ENCODE measurements at regions not wholly inside any gene's neighbourhood (a gene's known extent, or its start where the extent isn't known, plus 50 kb on each side); places are given as distances from the start of the nearest gene placed in this dataset.
"Not testable (repeated sequence)": the region's sequence is repeated elsewhere in the genome, so short reads cannot be mapped to it uniquely, and the experiment has no call there.

DNA sequence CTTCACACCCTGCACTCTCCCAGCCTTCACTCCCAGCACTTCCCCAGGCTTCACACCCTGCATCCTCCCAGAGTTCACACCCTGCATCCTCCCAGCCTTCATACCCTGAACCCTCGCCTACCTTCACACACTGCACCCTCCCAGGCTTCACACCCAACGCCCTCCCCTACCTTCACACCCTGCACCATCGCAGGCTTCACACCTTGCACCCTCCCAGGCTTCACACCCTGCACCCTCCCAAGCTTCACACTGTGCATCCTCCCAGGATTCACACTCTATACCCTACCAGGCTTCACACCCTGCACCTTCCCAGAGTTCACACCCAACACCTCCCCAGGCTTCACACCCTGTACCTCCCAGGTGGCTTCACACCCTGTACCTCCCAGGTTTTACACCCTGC lies 448.7 kb upstream of the MYT1L start:
- DNase-seq, result no peak

GRCh38 chr2:2777876-2778275 lies 446.8 kb upstream of the MYT1L start:
- no peak for DNase-seq

DNA sequence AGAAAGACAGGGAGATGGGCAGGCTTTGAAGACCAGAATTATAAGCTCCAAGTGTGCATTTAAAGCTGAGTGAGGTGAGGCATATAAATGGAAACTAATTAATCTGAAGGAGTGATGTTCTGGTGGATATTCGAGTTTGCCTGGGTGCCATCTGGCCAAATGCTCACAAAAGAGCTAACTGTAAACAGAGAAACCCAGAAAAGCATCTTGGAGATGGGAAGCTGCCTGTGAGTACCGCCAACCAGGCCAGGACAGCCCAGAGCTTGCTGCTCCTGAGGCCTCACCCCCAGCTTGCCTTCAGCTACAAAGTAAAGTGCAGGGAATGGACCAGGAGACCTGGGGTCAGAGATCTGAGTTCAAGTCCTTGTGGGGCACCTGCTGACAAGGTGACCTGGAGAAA lies 446.1 kb upstream of the MYT1L start:
- no peak for DNase-seq

GRCh38 chr2:2775018-2775417 lies 443.9 kb upstream of the MYT1L start:
- no peak for DNase-seq

DNA sequence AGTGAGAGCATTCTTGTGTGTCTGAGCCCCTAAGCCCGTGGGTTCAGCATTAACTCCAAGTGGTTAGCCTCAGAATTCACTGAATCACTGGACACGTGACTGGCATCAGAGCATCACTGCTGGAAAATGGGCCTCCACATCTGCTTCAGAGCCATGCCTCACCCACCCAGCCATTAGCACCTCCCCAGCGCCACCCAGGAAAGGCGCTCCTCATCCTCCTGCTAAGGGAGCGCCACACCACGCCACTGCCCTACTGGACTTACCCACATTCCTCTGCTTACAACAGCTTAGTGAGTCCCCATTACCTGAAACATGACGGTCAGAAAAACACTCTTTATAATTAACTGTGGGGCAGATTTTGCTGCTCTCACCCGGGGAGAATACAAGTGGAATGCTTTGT lies 442.6 kb upstream of the MYT1L start:
- DNase-seq, result no peak

- not testable (repeated sequence) for DNase-seq
Measured at GRCh38 chr2:2773080-2773479, 442.0 kb upstream of the MYT1L start.

DNA sequence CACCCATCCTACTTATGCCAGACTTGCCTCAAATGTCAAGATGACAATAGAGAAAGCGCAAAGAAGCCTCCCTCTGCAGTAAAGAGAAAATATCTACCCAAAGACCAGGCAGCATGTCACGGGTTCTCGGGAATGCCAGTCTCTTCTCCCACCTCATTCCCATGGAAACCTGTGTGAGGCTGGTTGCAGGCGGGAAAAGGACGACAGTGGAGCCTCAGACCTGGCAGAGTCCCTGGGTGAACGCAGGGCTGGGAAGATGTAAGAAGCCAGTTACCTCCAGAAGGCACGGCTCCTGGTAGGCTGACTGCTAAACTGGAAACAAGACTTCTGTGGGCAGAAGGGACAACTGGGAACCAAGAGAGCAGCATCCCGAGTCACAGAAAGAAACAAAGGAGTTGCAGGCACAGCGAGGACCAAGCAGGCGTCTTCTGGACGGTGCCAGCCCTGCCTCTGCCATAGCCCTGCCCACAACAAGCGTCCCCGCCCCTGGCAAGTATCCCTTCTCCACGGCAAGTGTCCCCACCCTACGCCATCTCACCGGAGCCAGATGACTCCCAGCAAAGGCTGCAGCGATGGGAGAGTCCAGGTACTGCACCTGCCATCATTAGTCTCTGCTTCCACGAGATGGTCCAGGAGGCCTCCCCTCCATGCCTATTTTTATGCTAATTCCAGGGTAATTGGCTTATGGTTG lies 440.8 kb upstream of the MYT1L start:
- DNase-seq, result no peak

- no peak for DNase-seq
Measured at GRCh38 chr2:2769481-2770431, 438.7 kb upstream of the MYT1L start.

- DNase-seq, result no peak
Measured at GRCh38 chr2:2768476-2768875, 437.4 kb upstream of the MYT1L start.

GRCh38 chr2:2767837-2768236 lies 436.8 kb upstream of the MYT1L start:
- no peak for DNase-seq

- DNase-seq, result no peak
Measured at GRCh38 chr2:2765839-2766495, 434.9 kb upstream of the MYT1L start.

GRCh38 chr2:2765176-2765800 lies 434.2 kb upstream of the MYT1L start:
- no peak for DNase-seq

- no peak for DNase-seq
Measured at GRCh38 chr2:2764739-2765138, 433.7 kb upstream of the MYT1L start.

- no peak for DNase-seq
Measured at GRCh38 chr2:2764001-2764355, 432.9 kb upstream of the MYT1L start.

- DNase-seq, result no peak
Measured at GRCh38 chr2:2763351-2764000, 432.4 kb upstream of the MYT1L start.

DNA sequence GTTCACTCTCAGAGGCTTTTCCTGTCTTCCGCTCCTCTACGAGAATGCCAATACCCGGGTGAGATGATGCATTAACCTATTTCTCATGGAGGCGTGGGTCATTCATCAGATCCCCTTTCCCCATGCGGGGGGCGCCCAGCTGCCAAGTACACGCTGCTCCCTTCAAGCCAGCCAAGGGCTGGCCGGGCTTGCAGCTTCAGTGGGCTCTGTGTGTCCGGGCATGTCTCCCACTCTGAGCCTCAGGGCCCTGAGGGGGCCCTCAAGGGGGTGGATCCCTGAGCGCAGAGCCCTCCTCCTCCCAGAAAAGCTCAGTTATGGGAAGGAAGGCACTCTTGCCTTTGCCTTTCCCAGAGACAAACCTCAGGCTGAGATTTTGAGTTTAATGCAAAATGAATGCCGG lies 431.8 kb upstream of the MYT1L start:
- no peak for DNase-seq

- DNase-seq, result no peak
Measured at GRCh38 chr2:2762166-2762908, 431.3 kb upstream of the MYT1L start.

- DNase-seq, result no peak
Measured at GRCh38 chr2:2758793-2759367, 427.8 kb upstream of the MYT1L start.

DNA sequence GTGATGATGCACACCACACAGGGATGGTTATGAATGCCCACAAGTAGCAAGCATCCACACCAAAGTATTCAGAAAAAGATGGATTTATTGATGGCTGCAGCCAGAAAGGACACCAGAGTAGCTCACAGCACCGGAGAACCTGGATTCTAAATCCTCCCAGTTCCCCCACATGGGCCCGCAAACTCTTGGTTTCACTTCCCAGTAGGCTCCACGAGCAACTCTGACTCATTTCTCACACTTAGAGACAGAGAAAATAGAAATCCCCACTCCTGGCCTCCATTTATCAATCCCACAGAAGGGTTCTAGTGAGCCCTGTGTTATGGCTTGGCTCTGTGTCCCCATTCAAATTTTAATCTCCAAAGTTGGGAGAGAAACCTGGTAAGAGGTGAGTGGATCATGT lies 426.7 kb upstream of the MYT1L start:
- DNase-seq, result no peak

GRCh38 chr2:2756886-2757285 lies 425.8 kb upstream of the MYT1L start:
- DNase-seq, result no peak

GRCh38 chr2:2755990-2756389 lies 424.9 kb upstream of the MYT1L start:
- DNase-seq, result no peak

GRCh38 chr2:2754940-2755339 lies 423.9 kb upstream of the MYT1L start:
- no peak for DNase-seq

Data from hematopoietic multipotent progenitor cell treated with erythropoietin and hydrocortisone succinate and interleukin-3 and kit ligand, for 6 days (in vitro differentiated cells).